HG02973 (cell line): ENCODE measurements at regions not wholly inside any gene's neighbourhood (a gene's known extent, or its start where the extent isn't known, plus 50 kb on each side); places are given as distances from the start of the nearest gene placed in this dataset.

Source experiments
- ATAC-seq: cut with Tn5 transposase; IDR thresholded peaks from one replicate; pipeline ENCODE4 v1.9.1; 2021; ENCODE audit warnings: moderate library complexity; ENCODE audit not compliant: unreplicated experiment

- no peak for ATAC-seq
Observed at GRCh38 chr10:29925771-29926692, 133.4 kb downstream of the JCAD start.

DNA sequence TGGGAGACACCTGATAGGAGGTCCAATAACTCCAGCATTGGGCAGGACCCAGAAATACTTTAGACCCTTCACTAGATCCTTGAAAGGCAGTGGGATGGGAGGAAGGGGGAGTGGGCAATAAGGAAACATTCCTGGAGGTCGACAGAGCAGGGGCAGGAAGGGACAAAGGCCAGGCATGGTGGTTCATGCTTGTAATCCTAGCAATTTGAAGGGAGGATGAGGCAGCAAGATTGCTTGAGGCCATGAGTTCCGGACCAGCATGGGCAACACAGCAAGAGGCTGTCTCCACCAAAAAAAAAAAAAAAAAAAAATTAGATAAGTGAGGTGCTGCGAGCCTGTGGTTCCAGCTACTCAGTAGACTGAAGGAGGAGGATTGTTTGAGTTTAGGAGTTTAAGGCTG lies 134.9 kb downstream of the JCAD start:
- no peak for ATAC-seq

- ATAC-seq: no peak
Observed at GRCh38 chr10:29923416-29923965, 135.9 kb downstream of the JCAD start.

DNA sequence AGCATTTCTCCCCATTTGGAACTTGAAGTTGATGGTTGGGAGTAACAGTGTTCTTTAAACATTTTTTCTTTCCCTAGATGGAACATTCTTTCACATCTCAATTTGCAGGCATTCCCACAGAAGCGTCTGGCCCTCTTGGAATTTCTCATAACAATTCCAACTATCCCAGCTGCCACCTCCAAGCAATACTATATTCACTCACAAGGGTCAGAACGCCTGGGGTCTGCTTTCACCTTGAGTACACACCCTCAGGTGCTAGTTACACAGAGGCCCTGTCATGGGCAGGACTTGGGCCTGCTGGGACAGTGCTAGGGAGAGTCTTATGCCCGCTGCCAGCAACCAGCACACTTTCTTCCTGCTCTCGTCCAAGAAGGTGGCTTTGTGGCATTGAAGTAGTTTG lies 136.5 kb downstream of the JCAD start:
- no peak for ATAC-seq

DNA sequence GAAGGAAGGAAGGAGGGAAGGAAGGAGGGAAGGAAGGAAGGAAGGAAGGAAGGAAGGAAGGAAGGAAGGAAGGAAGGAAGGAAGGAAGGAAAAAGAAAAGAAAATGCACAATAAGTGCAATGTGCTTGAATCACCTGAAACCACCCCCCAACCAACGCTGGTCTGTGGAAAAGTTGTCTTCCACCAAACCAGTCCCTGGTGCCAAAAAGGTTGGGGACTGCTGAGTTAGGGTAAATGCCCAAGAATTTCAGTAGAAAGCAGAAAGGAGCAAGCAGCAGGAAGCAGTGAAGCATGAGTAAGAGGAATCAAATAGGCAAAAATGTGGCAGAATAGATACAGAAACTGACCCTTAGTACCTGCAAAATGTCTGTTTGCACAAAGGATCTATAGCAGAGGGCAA lies 137.2 kb downstream of the JCAD start:
- no peak for ATAC-seq

GRCh38 chr10:29921071-29921446 lies 138.3 kb downstream of the JCAD start:
- no peak for ATAC-seq

GRCh38 chr10:29920408-29921070 lies 138.8 kb downstream of the JCAD start:
- no peak for ATAC-seq

DNA sequence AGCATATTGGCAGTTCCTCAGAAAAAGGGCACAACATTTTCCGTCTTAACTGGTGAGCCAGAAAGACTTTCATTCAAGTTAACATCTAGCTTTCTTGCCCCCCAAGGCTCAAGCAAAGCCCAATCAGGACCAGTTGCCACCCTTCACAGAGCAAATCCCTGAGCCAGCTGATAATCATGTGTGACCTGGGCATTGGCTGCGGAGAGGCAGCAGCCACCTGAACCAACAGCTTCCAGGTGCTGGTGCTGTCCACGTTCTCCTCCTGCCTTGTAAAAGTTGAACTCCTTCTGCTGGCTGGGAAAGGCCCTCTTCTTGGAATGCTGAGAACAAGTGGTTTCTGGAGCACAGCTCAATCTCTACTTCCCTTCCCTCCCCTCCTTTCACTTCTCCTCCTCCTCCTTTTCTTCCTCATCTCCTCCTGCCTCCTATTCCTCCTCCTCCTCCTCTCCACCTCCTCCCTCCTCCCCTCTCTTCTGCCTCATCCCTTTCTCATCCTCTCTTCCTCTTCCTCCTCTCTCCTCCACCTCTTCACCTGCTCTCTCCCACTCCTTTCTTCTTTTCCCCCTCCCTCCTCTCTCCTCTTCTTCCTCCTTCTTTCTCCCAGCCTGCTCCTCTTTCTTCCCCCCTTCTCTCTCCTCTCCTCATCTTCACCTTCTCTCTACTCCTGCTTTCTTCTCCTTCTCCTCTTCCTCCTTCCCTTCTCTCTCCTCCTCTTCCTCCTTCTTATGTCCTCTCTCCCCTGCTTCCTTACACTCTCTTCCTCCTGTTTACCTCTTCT lies 140.6 kb downstream of the JCAD start:
- ATAC-seq: no peak

GRCh38 chr10:29917311-29917710 lies 142.1 kb downstream of the JCAD start:
- ATAC-seq: no peak

DNA sequence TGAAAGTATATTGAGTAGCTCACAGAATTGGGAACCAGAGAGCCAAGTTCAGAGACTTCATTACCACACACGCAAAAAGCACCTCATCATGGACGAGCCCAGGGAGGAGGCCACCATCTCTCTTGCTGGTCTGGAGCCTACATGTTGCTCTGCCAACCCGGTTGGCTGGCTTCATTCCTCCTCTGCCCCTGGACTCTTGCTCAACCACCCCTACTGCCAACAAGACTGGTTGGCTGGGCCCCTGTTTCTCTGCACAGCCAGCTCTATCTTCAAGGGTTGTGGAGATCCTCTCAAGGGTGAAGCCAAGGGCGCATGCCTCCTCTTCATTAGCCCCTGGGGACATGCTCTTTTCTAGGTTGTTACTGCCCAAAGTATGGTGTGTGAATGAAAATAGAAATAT lies 142.7 kb downstream of the JCAD start:
- ATAC-seq: no peak

GRCh38 chr10:29914986-29915785 lies 144.2 kb downstream of the JCAD start:
- ATAC-seq: no peak

- no peak for ATAC-seq
Observed at GRCh38 chr10:29908962-29909361, 150.4 kb downstream of the JCAD start.

DNA sequence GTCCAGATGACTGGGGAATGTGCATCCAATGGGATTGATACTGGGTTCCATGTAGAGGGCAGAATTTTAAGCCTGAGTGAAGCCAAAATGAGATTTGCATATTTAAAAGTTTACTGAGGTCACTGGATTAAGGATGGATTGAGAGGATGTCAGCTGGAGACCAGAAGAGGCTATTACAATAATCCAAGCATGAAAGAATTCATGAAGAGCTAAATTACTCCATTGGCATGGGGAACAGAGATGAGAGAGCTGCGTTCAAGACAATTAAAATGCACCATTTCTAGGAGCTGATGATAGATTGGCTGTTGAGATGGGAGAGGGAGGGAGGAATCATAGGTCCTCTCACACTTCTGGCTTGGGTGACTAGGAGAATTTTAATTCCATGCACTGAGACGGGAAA lies 158.5 kb downstream of the JCAD start:
- ATAC-seq: no peak

GRCh38 chr10:29897999-29898716 lies 161.2 kb downstream of the JCAD start:
- no peak for ATAC-seq

DNA sequence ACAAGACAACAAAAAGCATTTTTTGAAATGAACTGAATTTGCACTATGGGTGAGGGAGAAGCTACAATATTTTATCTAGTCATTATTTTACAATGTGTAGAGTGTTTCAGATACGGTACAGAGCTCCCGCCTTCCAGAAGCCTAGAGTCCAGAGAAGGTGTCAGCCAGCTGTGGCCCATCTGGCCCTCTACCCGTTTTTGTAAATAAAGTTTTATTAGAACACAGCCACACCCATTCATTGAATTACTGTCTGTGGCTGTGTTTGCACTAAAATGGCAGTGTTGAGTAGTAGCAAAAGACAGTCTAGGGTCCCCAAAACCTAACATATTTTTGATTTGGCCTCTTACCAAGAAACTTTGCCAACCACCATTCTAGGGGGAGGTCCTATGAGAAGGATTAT lies 162.0 kb downstream of the JCAD start:
- ATAC-seq: no peak

- ATAC-seq: no peak
Observed at GRCh38 chr10:29896053-29896452, 163.3 kb downstream of the JCAD start.

GRCh38 chr10:29895456-29895855 lies 163.9 kb downstream of the JCAD start:
- no peak for ATAC-seq

DNA sequence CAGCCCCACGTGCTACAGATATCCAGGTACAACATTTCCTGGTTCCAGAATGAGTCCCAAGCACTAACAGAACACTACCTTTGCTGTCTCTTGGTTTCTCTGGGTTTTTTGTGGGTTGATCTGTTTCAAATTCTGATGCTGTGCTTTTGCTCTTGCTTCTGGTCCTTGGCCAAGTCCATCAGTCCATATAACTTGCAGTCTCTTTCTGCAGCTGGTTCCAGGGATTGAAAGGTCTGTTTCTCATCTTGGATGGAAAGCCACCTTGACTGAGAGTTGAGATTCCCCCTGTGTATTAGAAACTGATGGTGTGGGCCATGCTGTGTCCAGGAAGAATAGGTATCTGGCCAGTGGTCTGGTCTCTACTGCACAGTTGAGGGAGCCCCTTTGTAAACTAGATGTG lies 171.1 kb downstream of the JCAD start:
- ATAC-seq: no peak

DNA sequence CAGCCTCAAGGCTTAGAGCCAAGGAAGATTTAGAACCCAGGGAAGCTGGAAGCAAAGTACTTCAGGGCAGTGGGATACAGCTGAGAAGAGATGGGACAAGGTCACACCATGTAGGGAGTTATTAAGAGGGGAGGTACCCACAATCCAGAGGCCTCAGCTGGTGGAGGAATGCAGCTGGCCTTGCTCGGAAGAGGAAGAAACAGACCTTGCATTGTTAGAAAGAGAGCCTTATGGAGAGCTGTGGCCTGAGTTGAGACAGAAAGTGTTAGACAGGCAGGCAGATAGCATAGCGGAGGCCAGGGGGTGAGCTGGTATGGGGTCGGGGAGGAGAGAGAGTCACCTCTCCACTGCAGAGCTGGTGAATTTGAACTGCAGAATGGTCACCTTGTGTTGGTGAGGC lies 173.1 kb downstream of the JCAD start:
- ATAC-seq: no peak

GRCh38 chr10:29883231-29883630 lies 176.2 kb downstream of the JCAD start:
- ATAC-seq: no peak
